ENCODE measurements at regions not wholly inside any gene's neighbourhood (a gene's known extent, or its start where the extent isn't known, plus 50 kb on each side); places are given as distances from the start of the nearest gene placed in this dataset.

- TF ChIP-seq CTCF (IDR thresholded peaks at IDR 0.05; ENCODE audit: insufficient read depth, low read length) = no peak
- no peak for TF ChIP-seq GABPA (IDR thresholded peaks at IDR 0.05; ENCODE audit: low read depth)
- TF ChIP-seq POLR2AphosphoS5 (IDR thresholded peaks at IDR 0.05; ENCODE audit: low read depth) = no peak
- TF ChIP-seq REST (IDR thresholded peaks at IDR 0.05; ENCODE audit: insufficient replicate concordance, low read depth) = no peak
- TF ChIP-seq SPI1 (IDR thresholded peaks at IDR 0.05; ENCODE audit: borderline replicate concordance, low read depth) = no peak
Observed at GRCh38 chr1:17877316-17877715, 122.2 kb downstream of the ACTL8 start.
